Stimulated activated CD8-positive, alpha-beta memory T cell treated with anti-CD3 and anti-CD28 coated beads, Interleukin-2, amount 100 ng/mL, for 1 hour (primary cell): ENCODE measurements at regions not wholly inside any gene's neighbourhood (a gene's known extent, or its start where the extent isn't known, plus 50 kb on each side); places are given as distances from the start of the nearest gene placed in this dataset.

Source experiments
- DNase-seq, 2 donors: peaks; one replicate each; pipeline ENCODE4 v3.0.0-alpha.2; 2020; ENCODE audit warnings: low read depth in 2 of 2

DNA sequence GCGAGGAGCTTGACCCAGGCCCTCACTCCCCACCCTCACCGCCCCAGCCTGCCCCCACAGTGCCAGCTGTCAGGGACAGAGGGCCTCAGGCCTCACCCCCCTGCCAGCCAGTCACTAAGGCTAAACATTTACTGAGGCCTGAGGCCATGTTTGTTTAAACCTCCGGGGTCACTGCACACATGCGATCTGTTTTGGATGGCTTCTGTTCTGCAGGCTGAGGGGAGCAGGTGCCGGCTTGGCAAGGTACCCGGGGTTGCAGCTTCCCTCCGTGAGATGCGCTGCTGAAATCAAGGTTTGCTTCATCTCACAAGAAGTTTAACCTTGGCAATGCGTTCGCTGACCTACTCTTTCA lies 103.3 kb upstream of the BOD1 start:
- DNase-seq = no peak

DNA sequence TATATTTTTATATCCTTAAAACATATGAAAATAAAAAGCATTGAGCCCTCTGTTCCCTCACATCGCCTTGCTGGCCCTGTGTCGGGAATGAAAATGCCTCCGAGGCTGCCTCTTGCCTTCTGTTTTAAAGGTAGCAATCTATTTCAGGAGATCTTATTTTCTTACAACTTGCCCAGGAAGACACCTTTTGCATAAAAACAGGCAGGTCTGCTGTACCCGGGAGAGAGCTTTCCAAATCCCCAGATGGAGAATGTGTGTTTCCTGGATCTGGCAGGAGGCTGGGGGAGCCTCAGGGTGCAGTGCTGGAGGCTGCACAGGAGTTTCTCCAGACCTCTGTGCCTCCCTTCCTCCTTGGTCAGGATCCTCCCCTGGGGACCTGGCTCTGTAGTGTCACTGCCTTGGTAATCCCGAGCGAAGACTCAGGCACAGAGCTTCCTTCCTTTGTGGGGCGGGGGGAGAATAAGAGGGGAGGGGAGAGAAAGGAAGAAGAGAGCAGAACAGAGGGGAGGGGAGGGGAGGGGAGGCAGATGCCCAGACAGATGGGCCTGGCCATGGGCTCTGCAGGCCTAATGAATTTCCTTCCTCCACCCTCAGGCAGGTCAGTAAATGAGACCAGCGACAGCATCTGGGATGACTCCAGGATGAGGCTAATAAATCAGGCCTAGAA lies 104.0 kb upstream of the BOD1 start:
- DNase-seq = no peak

DNA sequence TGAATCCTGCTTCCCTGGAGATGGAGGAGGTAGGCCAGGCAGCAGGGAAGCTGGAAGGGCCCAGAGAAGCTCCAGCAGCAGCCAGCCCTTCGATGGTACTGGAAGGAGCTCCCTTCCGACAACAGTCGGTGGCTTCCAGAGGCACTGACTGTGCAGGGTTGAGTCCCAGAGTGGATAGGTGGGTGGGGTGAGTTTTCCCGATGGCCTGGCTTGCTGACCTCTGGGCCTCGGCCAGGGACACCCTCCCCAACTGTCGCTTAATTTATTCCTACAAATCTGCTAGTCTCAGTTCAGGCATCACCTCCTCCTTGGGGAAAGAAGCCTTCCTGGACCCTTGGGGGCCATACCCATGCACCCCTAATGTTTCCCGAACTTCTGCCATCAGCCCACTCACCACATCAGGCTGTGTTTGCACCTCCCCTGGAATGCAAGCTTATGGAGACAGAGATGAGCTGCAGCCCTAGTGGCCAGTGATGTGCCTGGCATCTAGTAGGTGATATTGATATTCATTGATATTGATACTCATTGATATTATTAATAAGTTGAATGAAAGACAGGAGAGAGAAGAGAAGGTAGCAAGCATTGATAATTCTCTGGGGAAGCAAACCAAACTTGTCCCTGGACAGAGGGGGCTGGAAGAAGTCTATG lies 104.6 kb upstream of the BOD1 start:
- no peak for DNase-seq

DNA sequence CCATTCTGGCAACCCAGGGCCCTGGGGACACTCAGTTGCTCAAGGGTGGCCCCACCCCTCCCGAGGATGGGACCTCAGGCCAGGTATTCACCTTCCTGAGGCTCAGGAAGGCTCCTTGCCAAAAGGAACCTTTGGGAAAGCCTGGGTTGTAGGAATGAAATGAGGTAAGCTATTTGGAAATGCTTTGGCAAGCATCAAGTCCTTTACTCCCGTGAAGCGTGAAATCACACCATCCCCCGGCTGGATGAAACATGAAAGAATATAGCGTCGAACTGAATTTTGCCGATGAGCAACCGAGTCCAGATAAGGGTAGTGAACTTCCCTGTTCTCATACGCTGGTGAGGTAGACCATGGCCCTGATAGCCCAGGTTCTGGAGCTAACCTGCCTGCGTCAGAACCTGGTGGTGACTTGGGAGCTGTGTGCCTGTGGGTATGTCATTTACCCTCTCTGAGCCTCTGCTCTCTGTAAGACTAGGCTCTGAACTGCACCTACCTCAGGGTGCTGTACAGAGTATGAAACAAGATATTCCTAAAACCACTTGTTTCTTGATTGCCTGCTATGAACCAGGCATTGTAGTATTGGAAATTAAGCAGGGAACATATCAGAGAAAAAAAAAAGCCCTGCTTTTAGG lies 105.3 kb upstream of the BOD1 start:
- no peak for DNase-seq

DNA sequence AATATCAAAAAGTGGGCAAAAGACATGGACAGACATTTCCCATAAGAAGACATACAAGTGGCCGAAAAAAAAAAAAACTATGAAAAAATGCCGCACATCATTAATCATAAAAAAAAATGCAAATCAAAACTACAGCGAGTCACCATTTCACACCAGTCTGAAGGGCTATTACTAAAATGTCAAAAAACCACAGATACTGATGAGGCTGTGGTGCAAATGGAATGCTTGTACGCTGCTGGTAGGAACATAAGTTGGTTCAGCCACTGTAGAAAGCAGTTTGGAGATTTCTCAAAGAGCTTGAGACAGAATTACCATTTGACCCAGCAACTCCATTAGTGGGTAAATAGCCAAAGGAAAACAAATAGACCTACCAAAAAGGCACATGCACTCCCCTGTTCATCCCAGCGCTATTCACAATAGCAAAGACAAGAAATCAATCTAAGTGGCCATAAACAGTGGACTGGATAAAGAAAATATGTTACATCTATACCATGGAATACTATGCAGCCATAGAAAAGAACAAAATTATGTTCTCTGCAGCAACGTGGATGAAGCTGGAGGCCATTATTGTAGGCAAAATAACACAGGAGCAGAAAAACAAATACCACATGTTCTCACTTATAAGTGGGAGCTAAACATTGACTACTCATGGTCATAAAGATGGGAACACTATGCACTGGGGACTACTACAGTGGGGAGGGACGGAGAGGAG lies 110.6 kb upstream of the BOD1 start:
- no peak for DNase-seq

DNA sequence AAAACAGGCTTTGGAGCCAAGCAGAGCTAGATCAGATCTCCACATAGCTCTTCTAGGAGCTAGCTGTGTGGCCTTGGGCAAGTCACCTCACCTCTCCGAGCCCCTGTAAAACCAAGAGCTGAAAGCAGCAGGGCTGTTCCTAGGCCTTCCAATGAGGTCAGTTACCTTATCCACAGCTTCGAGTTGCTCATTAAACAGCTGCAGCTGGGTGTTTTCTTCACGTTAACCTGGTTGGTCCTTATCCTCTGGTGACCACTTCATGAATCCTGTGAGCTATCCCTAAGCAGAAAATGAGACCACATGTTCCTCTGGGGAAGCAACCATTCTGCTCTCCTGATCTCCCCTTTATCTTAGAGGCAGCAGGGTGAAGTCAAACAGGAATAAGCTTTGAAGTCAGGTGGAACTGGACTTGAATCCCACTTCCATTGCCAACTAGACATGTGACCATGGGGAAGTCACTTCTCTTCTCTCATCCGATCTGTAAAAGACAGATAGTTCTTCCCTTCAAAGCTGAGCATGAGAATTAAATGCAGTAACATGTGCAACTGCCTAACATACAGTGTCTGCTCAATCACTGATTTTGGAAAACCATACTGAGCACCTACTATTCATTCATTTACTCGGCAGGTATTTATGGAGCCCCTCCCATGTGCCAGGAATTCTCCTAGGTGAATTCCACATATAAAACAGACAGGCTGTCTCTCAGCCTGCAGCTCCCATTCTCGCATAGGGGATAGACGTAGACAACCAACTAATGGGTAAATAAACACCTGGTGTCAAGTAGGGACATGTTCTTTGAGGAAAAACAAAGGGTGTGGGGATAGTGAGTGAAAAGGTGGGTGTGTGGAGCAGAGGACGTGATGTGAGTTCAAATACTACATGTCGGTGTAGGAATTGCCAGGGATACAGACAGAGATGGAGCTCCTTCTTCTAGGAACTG lies 111.7 kb upstream of the BOD1 start:
- DNase-seq = no peak

DNA sequence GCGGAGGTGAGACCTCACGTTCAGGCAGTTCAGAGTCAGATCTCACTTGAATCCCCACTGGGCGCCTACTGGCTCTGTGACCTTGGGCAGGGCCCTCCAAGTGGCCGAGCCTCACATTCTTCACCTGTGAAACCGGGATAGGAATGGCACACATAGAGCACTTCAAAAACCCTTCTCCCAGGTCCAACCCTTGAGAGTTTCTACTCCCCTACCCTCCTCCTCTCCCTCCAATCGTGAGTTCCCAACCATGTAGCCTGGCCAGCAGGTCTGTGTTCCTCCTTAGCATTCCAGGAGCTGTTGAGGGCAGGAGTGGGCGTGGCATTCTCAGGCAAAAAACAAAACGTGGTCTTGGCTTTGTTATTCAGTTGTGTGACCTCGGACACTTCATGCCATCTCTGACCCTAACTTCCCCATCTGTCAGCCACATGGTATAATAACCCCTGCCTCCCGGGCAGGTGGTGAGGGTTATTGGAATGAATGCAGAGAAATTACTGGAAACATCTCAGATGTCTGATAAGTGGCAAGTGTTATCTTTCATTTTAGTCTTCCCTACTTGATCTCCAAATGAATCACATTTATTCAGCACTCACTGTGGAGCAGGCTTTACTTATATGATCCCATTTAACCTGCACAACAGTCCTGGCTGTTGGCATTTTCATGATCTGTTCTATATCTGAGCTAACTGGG lies 112.8 kb upstream of the BOD1 start:
- no peak for DNase-seq

DNA sequence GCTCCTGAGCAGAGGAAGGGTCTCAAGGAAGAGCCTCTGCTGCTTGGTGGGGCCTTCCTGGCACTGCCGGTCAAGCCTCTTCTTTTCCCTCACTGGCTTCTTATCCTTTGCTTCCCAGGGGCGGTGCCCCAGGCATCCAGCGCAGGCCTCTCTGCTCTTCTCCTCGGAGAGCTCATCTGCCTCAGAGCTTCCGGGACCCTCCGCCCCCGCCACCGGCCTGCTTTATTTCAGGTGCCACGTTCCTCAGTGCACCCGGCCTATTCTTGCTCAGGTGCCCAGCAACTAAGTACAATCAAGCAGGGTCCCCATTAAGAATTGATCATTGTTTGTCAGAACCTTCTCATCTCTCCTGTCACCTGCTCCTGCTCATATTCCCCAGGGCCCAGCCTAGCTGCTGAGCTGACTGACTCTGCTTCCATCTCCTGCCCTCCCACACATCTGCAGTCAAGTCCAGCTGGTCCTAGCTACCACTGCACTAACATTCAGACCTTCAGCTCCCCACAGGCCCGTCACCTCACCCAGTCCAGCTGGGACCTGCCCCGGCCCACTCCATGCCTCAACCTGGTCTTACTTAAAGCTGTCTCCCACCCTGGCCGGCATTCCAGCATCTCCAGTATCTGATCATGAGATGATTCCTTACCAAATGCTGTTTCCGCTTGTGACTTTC lies 114.3 kb upstream of the BOD1 start:
- no peak for DNase-seq

DNA sequence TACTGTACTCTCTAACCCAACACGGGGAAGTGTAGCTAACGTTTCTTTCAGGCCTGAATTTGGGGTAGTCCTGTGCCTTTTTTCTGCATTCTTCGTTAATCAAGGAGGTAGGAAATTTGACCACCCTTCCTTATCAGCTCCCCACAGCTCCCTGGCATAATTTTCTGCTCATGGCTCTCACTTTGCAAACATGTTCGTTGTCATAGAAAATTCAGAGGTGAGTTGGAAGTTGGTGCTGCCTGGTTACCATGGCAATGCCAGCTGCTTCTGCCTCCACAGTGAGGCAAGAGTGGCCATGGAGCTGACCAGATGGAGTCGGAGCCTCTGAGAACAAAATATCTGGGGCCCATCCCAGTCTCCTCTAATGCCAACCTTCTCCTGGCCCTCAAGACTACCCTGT lies 116.6 kb upstream of the BOD1 start:
- DNase-seq = no peak

DNA sequence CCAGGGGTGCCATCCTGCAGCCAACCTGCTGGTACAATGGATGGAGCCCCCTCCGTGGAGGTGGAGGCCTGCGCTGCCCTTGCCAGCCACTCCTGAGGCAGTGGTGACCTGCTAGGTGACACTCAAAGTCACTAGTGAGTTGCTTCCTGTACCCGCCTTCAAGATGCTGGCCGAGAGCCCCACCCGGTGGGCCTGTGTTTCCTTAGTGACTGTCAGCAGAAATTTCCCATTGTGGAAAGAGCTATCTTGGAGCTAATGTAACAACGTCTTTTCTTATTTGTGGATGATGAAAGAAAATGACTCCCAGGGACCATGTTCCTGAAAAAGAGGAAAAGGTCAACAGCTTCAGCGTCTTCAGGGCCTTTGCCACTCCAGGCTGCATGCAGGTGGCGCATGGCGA lies 117.0 kb upstream of the BOD1 start:
- no peak for DNase-seq

DNA sequence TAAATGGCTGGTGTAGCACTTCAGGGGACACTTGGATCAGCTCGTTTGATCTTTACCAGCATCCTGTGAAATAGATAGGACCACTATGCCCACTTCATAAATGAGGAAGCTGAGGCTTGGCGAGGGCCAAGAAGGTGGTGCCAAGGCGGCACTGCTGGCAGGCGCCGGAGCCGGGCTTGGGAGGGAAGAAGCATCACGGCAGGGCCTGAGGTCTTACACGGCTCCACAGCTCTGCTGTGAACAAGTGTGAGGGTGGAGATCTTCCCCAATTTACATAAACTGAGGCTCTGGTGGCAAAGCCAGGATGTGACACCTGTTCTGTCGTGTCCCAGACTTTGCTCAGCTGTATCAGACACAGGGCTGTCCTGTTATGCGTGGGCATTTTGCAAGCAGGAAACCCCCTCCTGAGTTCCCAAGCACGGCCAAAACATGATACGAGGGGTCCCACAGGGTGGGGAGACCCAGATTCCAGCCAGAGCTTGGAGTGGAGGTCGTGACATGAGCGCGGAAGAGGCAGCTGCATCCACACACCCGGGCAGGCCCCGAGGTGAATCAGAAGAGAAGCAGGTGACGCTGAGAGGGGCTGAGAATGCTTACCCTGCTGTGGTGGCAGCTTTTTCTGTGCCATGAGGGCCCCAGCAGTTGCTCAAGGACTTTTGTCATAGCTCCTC lies 117.5 kb upstream of the BOD1 start:
- DNase-seq = no peak

DNA sequence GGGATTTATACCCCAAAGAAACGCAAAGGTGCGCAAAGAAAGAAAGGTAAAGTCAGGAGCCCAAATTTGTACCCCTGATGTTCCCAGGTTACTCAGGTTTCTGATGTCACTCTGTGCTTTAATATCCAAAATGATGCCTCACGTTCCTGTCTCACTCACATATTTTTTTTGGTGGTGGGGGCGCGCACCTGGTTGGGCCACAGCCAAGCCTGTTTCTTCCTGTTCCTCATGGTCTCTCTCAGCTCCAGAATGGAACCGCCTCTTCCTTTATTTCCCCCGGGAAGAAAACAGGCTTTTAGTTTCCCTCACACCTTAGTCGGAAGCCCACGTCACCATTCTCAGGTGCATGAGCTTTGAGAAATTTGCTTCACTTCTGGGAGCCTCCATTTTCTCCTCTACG lies 118.3 kb upstream of the BOD1 start:
- DNase-seq = no peak

DNA sequence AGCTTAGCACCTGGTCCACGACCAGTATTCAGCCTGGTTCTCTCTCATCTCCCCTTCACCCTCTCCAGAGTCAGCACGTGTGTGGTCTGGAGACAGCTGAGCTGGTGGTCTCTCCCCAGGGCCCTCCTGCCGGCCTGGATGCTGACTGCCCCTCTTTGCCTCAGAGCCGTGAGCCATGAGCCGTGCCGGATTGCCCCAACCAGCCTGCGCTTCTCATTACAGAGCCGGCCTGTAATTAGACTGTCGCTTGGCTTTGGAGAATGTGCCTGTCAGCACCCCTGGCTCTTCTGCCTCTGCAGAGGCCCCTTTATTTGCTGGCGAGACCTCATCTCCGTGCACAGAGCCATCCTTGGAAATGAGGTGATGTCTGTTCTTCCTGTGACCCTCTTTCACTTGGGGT lies 118.7 kb upstream of the BOD1 start:
- no peak for DNase-seq

DNA sequence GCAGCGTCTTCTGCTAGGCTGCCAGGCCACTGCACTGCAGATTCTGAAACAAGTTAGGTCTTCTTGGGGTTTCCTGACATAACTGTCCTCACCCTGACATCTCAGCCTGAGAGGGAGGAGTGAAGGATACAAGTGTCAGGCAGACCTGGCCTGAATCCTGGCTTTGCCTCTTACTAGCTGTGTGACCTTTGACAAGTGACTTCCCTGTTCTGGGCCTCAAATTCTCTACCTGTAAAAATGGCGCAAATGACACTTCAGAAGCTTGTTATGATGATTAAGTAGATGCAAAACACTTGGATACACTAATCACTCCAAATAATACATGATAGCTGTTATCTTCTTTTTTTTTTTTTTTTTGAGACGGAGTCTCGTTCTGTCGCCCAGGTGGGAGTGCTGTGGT lies 119.2 kb upstream of the BOD1 start:
- no peak for DNase-seq

DNA sequence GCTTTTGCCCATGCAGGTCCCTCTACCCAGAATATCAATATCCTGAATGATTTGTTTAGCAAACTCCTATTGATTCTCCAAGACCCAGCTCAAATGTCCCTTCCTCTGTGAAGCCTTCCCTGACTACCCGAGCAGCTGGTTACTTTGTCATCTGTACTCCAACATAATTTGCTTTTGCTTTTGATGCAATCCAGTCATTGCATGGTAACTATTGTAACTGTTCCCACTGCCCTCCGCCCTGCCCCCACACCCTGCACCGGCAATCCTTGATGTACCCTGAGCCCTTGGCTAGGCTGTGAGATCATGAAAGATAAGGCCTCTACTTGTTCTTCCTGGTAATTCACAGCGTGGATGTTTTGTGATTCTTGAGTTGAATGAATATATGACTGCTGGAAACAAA lies 119.9 kb upstream of the BOD1 start:
- DNase-seq = no peak

DNA sequence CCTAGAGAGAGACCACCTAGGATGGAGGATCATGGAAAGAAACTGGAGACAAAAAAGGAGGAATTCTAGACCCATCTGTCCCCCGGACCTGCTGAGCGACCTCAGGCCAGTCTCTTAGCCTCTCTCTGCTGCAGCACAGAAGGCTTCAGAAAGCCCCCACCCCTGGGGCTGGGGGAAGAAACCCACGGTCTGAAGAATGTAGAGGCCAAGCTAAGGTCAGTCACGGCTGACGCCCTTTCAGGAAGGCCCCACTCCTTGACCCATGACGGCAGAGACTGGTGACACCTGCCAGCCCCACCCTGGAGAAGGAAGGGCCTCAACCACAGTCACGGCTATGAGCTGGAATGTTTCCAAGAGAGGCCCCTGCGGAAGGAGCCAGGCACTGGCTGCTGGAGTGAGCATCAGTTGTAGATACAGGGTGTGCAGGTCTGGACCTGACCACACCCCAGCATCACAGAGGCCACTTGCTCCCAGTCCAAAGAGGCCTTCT lies 120.5 kb upstream of the BOD1 start:
- DNase-seq = no peak

DNA sequence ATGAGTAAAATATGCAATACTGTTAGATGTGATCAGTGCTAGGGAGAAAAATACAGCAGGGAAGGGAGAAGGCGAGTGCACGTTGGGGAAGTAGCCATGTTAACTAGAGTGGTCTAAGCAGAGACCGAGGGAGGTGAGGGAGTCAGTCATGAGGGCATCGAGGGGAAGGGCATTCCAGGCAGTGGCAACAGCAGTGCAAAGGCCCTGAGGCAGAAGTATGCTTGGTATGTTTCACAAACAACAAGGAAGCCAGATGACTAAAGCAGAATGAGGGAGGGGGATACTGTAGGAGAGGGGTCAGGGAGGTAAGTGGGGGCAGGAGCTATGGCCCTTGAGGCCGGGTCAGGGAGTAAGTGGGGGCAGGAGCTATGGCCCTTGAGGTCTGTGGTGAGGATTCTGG lies 123.3 kb upstream of the BOD1 start:
- no peak for DNase-seq

DNA sequence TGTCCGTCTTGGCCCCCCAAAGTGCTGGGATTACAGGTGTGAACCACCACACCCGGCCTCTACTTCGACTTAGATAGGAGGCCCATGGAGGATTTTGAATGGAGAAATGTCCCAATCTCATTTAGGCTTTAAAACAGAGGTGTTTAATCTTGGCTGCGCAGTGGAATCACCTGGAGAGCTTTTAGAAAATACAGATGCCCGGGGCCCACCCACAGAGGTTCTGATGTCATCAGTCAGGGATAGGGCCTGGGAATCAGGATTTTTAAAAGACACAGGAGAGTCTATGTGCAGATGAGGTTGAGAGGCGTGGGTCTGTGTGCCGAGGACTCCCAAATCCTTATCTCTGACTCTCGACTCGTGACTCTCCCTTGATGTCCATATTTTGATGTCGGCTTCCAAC lies 124.0 kb upstream of the BOD1 start:
- no peak for DNase-seq

DNA sequence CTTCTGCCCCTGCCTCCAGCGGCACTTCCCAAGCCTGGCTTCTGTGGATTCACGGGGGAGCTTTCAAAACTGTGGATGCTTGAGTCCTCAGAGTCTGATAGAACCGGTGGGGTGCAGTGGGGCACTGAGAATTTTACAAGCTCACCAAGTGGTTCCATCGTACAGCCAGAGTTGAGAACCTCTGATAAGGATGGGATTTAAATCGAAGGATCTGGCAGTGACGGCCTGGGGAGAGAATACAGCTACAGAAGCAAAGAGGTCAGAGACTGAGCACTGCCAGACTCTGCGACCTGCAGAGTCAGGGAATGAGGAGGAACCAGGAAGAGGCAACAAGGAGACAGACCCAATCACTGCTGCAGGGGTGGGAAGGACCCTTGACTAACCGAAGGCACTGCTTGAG lies 124.6 kb upstream of the BOD1 start:
- no peak for DNase-seq
